NCI-H2227 treated with DMSO at 0.1 percent for 48 hours (cell line): ENCODE measurements at regions not wholly inside any gene's neighbourhood (a gene's known extent, or its start where the extent isn't known, plus 50 kb on each side); places are given as distances from the start of the nearest gene placed in this dataset.
"Not testable (repeated sequence)": the region's sequence is repeated elsewhere in the genome, so short reads cannot be mapped to it uniquely, and the experiment has no call there.

Source experiments
- DNase-seq: peaks from one replicate; lab custom pipeline; 2025; lab: John Stamatoyannopoulos, UW

GRCh38 chr6:15082708-15083107 lies 163.2 kb upstream of the JARID2 start:
- no peak for DNase-seq

GRCh38 chr6:15086348-15087158 lies 159.3 kb upstream of the JARID2 start:
- no peak for DNase-seq

- DNase-seq = no peak
Measured at GRCh38 chr6:15087186-15087589, 158.7 kb upstream of the JARID2 start.

GRCh38 chr6:15088904-15089568 lies 156.8 kb upstream of the JARID2 start:
- DNase-seq = no peak

GRCh38 chr6:15089569-15090144 lies 156.2 kb upstream of the JARID2 start:
- DNase-seq = no peak

- DNase-seq = peak; percentile 36
Measured at GRCh38 chr6:15090145-15090579, 155.7 kb upstream of the JARID2 start.

- no peak for DNase-seq
Measured at GRCh38 chr6:15090745-15091384, 155.0 kb upstream of the JARID2 start.

- no peak for DNase-seq
Measured at GRCh38 chr6:15096894-15097837, 148.7 kb upstream of the JARID2 start.

GRCh38 chr6:15101130-15101529 lies 144.7 kb upstream of the JARID2 start:
- no peak for DNase-seq

GRCh38 chr6:15102241-15102640 lies 143.6 kb upstream of the JARID2 start:
- no peak for DNase-seq

- DNase-seq = no peak
Measured at GRCh38 chr6:15106958-15107643, 138.8 kb upstream of the JARID2 start.

GRCh38 chr6:15107644-15108382 lies 138.1 kb upstream of the JARID2 start:
- DNase-seq = no peak

- DNase-seq = no peak
Measured at GRCh38 chr6:15108383-15108715, 137.5 kb upstream of the JARID2 start.

- no peak for DNase-seq
Measured at GRCh38 chr6:15109338-15110090, 136.4 kb upstream of the JARID2 start.

- no peak for DNase-seq
Measured at GRCh38 chr6:15110726-15111354, 135.0 kb upstream of the JARID2 start.

GRCh38 chr6:15111576-15111975 lies 134.3 kb upstream of the JARID2 start:
- not testable (repeated sequence) for DNase-seq

- no peak for DNase-seq
Measured at GRCh38 chr6:15113587-15113986, 132.3 kb upstream of the JARID2 start.

- no peak for DNase-seq
Measured at GRCh38 chr6:15114061-15114460, 131.8 kb upstream of the JARID2 start.

GRCh38 chr6:15116889-15117288 lies 129.0 kb upstream of the JARID2 start:
- DNase-seq = peak; percentile 87
